ENCODE measurements at regions not wholly inside any gene's neighbourhood (a gene's known extent, or its start where the extent isn't known, plus 50 kb on each side); places are given as distances from the start of the nearest gene placed in this dataset.

DNA sequence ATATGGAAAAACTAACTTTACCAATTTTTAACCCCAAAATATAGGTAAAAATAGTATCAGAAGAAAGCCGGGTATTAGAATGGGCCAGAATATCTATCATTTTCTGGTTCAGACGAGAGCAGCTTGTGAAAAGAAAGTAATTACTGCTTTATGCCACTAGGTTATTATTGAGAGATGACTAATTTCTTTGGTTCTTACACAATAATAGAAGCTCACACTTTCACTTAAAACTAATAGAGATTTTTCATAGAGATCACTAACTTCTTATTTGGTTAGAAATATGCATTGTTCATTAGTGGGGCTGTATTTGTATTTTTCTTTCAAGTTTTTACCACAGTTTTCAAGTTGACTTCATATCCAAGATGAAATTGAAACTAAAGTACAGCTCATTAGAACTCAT lies 1241.2 kb upstream of the FLRT2 start:
- no CpG with 5 or more reads among the region's 2 CpGs for WGBS (ENCODE audit: insufficient coverage)
- ChIA-PET POLR2A (no interaction called here), CTCF (no interaction called here)
- Histone ChIP-seq H3K27me3 (replicated peaks in 1 of 2; ENCODE audit: control insufficient read depth in 2 of 2, extremely low read depth in 1 of 2, insufficient read depth in 2 of 2, low read length in 1 of 2) (no peaks in the 10 kb centered on the region), H3K36me3 (ENCODE audit: control insufficient read depth in 2 of 2, extremely low read depth in 1 of 2, insufficient read depth in 1 of 2, low read length in 1 of 2) (no peaks in the 10 kb centered on the region), H3K9me3 (no peaks in the 10 kb centered on the region), H3K27ac (ENCODE audit: low read length) (no peak overlapping the region), H3K4me3 (ENCODE audit: control insufficient read depth in 1 of 2, extremely low read depth in 1 of 2, low read length in 1 of 2) (no peak overlapping the region), H3K4me1 (ENCODE audit: control insufficient read depth in 1 of 2, extremely low read depth in 1 of 2, insufficient read depth in 2 of 2, low read length in 2 of 2) (no peaks in the 10 kb centered on the region)
- H3K4me1 Mint-ChIP-seq: no peaks in the 10 kb centered on the region
- ATAC-seq (replicated peaks in 1 of 4): no peak
- peaks cover 16 to 20% (median 17%) of the 10 kb centered on the region in 3 donors for H3K9me3 Mint-ChIP-seq
- H3K27ac Mint-ChIP-seq: no peak overlapping the region
- no peaks in the 10 kb centered on the region for H3K27me3 Mint-ChIP-seq
- DNase-seq: no peak
- no peak overlapping the region for H3K4me3 Mint-ChIP-seq
- H3K36me3 Mint-ChIP-seq: no peaks in the 10 kb centered on the region

DNA sequence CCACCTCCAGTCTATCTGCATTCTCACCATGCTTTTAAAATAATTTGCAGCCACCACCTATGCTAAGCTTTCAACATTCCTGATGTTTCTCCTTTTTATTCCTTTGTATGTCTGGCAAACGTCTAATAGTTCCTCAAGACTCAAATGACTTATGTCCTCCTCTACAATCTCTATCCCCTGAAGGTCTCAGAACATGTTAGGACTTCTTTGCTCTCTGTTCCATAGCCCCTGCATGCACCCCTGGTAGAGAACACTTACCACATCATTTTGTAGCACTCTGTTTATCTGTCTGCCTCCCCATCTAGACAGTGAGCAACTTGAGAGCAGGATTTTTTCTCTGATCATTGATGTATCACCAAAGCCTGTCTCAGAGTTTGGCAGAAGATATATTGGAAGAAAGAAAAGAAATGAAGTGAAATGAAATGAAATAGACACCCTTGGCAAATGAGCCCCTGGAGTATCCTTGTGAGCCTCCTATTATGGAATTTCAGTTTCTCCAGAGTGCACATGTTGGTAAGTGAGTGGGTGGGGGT lies 1231.2 kb upstream of the FLRT2 start:
- Mint-ChIP-seq H3K9me3 (peaks cover 4 to 6% (median 5%) of the 10 kb centered on the region in 3 donors), H3K4me3 (no peak overlapping the region), H3K36me3 (no peaks in the 10 kb centered on the region), H3K27me3 (no peaks in the 10 kb centered on the region), H3K27ac (no peak overlapping the region), H3K4me1 (no peaks in the 10 kb centered on the region)
- ChIA-PET CTCF (no interaction called here), POLR2A (no interaction called here)
- Histone ChIP-seq H3K27ac (ENCODE audit: low read length) (no peak overlapping the region), H3K4me1 (ENCODE audit: control insufficient read depth in 1 of 2, extremely low read depth in 1 of 2, insufficient read depth in 2 of 2, low read length in 2 of 2) (no peaks in the 10 kb centered on the region), H3K9me3 (no peaks in the 10 kb centered on the region), H3K27me3 (replicated peaks in 1 of 2; ENCODE audit: control insufficient read depth in 2 of 2, extremely low read depth in 1 of 2, insufficient read depth in 2 of 2, low read length in 1 of 2) (no peaks in the 10 kb centered on the region), H3K36me3 (ENCODE audit: control insufficient read depth in 2 of 2, extremely low read depth in 1 of 2, insufficient read depth in 1 of 2, low read length in 1 of 2) (no peaks in the 10 kb centered on the region), H3K4me3 (ENCODE audit: control insufficient read depth in 1 of 2, extremely low read depth in 1 of 2, low read length in 1 of 2) (no peak overlapping the region)
- WGBS (ENCODE audit: insufficient coverage): 60% methylated on average over 1 of the region's 1 CpG
- ATAC-seq (replicated peaks in 1 of 4): no peak
- DNase-seq: no peak

DNA sequence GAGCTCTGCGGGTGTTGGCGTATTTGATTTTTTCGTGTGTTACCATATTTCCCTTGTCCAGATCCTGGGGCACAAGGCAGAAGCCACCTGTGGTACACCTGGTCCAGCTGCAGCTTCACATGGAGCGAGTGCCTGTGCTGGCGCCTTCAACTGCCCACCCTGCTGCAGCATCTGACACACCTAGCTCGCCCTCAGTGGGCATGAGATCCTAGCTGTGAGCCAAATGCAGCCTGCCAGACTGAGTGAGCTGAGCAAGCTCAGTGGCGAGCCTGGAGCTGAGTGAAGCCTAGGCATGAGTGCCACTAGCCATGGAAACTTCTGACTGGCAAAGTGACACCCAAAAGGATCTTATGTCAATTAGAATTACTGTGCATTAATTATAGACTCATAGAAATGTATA lies 1226.8 kb upstream of the FLRT2 start:
- DNase-seq (no peak), ATAC-seq (replicated peaks in 1 of 4) (no peak)
- H3K4me3 Mint-ChIP-seq: no peak overlapping the region
- H3K4me1 Mint-ChIP-seq: no peaks in the 10 kb centered on the region
- no peak overlapping the region for H3K27ac Mint-ChIP-seq
- Histone ChIP-seq H3K27ac (ENCODE audit: low read length) (no peak overlapping the region), H3K27me3 (replicated peaks in 1 of 2; ENCODE audit: control insufficient read depth in 2 of 2, extremely low read depth in 1 of 2, insufficient read depth in 2 of 2, low read length in 1 of 2) (no peaks in the 10 kb centered on the region), H3K9me3 (peaks cover 2% of the 10 kb centered on the region), H3K4me3 (ENCODE audit: control insufficient read depth in 1 of 2, extremely low read depth in 1 of 2, low read length in 1 of 2) (no peak overlapping the region), H3K4me1 (ENCODE audit: control insufficient read depth in 1 of 2, extremely low read depth in 1 of 2, insufficient read depth in 2 of 2, low read length in 2 of 2) (no peaks in the 10 kb centered on the region), H3K36me3 (ENCODE audit: control insufficient read depth in 2 of 2, extremely low read depth in 1 of 2, insufficient read depth in 1 of 2, low read length in 1 of 2) (no peaks in the 10 kb centered on the region)
- H3K36me3 Mint-ChIP-seq: no peaks in the 10 kb centered on the region
- CTCF ChIA-PET: no interaction called here
- 79% methylated on average over 6 of the region's 7 CpGs for WGBS (ENCODE audit: insufficient coverage)
- no peaks in the 10 kb centered on the region for H3K27me3 Mint-ChIP-seq
- H3K9me3 Mint-ChIP-seq: peaks cover 14 to 29% (median 19%) of the 10 kb centered on the region in 3 donors
- POLR2A ChIA-PET: no interaction called here

DNA sequence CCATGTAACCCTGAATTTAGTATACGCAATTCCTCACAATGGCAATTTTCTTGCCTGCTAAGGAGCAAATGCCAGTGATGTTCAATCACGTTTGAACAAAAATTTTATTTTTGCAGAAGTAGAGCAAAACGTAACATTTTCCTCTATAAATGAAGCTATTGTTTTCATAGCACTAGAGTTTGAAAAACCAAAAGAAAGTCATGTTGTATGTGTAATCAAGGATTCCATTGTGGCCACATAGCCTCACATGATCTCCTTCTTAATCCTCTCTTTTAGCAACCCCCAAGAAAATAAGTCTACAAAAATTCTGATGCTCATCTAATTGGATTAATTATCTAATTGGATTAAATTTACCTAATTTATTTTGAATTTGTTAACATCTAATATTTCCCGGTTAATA lies 1217.4 kb upstream of the FLRT2 start:
- Mint-ChIP-seq H3K36me3 (no peaks in the 10 kb centered on the region), H3K27ac (no peak overlapping the region), H3K9me3 (peaks cover 15 to 44% (median 24%) of the 10 kb centered on the region in 3 donors), H3K4me1 (no peaks in the 10 kb centered on the region), H3K27me3 (no peaks in the 10 kb centered on the region), H3K4me3 (no peak overlapping the region)
- no CpG with 5 or more reads among the region's 4 CpGs for WGBS (ENCODE audit: insufficient coverage)
- DNase-seq: no peak
- CTCF ChIA-PET: no interaction called here
- Histone ChIP-seq H3K4me3 (ENCODE audit: control insufficient read depth in 1 of 2, extremely low read depth in 1 of 2, low read length in 1 of 2) (no peak overlapping the region), H3K4me1 (ENCODE audit: control insufficient read depth in 1 of 2, extremely low read depth in 1 of 2, insufficient read depth in 2 of 2, low read length in 2 of 2) (no peaks in the 10 kb centered on the region), H3K27ac (ENCODE audit: low read length) (no peak overlapping the region), H3K27me3 (replicated peaks in 1 of 2; ENCODE audit: control insufficient read depth in 2 of 2, extremely low read depth in 1 of 2, insufficient read depth in 2 of 2, low read length in 1 of 2) (no peaks in the 10 kb centered on the region), H3K36me3 (ENCODE audit: control insufficient read depth in 2 of 2, extremely low read depth in 1 of 2, insufficient read depth in 1 of 2, low read length in 1 of 2) (no peaks in the 10 kb centered on the region), H3K9me3 (no peaks in the 10 kb centered on the region)
- POLR2A ChIA-PET: no interaction called here
- no peak for ATAC-seq (replicated peaks in 1 of 4)

DNA sequence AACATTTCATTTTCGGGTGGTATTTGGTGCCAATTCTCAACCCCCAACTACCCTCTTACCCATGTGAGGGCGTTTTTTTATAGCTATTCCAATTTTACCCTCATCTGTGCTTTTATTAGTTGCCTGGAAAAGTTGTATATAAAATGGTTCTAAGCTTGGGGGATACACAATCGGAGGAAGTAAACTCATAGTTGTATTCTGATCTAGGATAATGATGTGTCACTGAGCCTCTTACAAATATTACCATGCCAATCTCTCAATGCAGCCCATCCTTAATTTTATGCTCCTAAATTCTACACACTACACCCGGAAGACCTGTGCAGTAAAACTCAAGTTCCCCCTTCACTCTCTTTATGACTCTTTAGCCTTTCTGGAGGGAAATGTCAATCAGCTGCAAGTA lies 1206.5 kb upstream of the FLRT2 start:
- Mint-ChIP-seq H3K4me3 (no peak overlapping the region), H3K9me3 (peaks cover 13 to 23% (median 15%) of the 10 kb centered on the region in 3 donors), H3K36me3 (no peaks in the 10 kb centered on the region), H3K27me3 (no peaks in the 10 kb centered on the region), H3K27ac (no peak overlapping the region), H3K4me1 (no peaks in the 10 kb centered on the region)
- ATAC-seq (replicated peaks in 1 of 4): no peak
- Histone ChIP-seq H3K9me3 (no peaks in the 10 kb centered on the region), H3K4me1 (ENCODE audit: control insufficient read depth in 1 of 2, extremely low read depth in 1 of 2, insufficient read depth in 2 of 2, low read length in 2 of 2) (no peaks in the 10 kb centered on the region), H3K36me3 (ENCODE audit: control insufficient read depth in 2 of 2, extremely low read depth in 1 of 2, insufficient read depth in 1 of 2, low read length in 1 of 2) (no peaks in the 10 kb centered on the region), H3K4me3 (ENCODE audit: control insufficient read depth in 1 of 2, extremely low read depth in 1 of 2, low read length in 1 of 2) (no peak overlapping the region), H3K27ac (ENCODE audit: low read length) (no peak overlapping the region), H3K27me3 (replicated peaks in 1 of 2; ENCODE audit: control insufficient read depth in 2 of 2, extremely low read depth in 1 of 2, insufficient read depth in 2 of 2, low read length in 1 of 2) (no peaks in the 10 kb centered on the region)
- DNase-seq: no peak
- CTCF ChIA-PET: no interaction called here
- WGBS (ENCODE audit: insufficient coverage): no CpG with 5 or more reads among the region's 4 CpGs
- POLR2A ChIA-PET: no interaction called here

DNA sequence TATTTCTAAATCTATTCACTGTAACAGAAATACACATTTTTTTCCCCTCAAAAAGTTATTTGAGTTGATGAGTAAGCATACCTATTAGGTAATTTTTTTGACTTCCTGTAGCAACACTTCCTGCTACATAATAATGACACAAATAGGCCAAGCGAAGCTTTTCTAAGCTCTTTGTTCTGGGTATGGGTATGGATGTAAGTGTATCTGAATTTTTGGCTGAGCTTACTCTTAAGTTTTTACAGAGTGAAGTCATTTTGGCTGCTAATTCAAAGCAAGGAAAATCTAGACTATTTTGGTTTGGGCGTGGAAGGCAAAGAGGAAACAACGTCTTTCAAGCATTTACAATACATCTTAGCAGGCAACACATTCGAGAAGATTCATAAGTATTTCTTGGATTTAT lies 1206.0 kb upstream of the FLRT2 start:
- no CpG with 5 or more reads among the region's 4 CpGs for WGBS (ENCODE audit: insufficient coverage)
- no peaks in the 10 kb centered on the region for H3K36me3 Mint-ChIP-seq
- no peak overlapping the region for H3K27ac ChIP-seq (ENCODE audit: low read length)

DNA sequence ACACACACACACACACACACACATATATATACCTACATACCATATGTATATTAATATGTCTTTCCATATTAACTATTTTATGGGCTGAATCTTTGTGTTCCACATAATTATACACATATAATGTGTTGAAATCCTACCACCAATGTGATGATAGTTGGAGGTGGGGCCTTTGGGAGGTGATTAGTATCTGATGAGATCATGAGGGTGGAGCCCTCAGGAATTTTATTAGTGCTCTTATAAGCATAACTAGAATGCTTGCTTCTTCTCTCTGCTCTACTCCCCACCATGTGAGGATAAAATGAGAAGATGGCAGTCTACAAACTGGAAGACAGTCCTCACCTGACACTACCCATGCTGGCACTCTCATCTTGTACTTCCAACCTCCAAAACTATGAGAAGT lies 1193.5 kb upstream of the FLRT2 start:
- no peaks in the 10 kb centered on the region for H3K4me1 ChIP-seq (ENCODE audit: control insufficient read depth in 1 of 2, extremely low read depth in 1 of 2, insufficient read depth in 2 of 2, low read length in 2 of 2)
- H3K27me3 Mint-ChIP-seq: no peaks in the 10 kb centered on the region
- H3K27ac Mint-ChIP-seq: no peak overlapping the region

More for the DNA sequence above, 1206.0 kb upstream of the FLRT2 start:
- ChIA-PET POLR2A (no interaction called here), CTCF (interaction anchor here in 1 of 2 donors (0.6 kb wide), 1 partner anchor 24 kb away, joined by 3 read pairs; no protein-coding TSS in a partner anchor)
- Histone ChIP-seq H3K36me3 (ENCODE audit: control insufficient read depth in 2 of 2, extremely low read depth in 1 of 2, insufficient read depth in 1 of 2, low read length in 1 of 2) (no peaks in the 10 kb centered on the region), H3K27me3 (replicated peaks in 1 of 2; ENCODE audit: control insufficient read depth in 2 of 2, extremely low read depth in 1 of 2, insufficient read depth in 2 of 2, low read length in 1 of 2) (no peaks in the 10 kb centered on the region), H3K4me3 (ENCODE audit: control insufficient read depth in 1 of 2, extremely low read depth in 1 of 2, low read length in 1 of 2) (no peak overlapping the region), H3K4me1 (ENCODE audit: control insufficient read depth in 1 of 2, extremely low read depth in 1 of 2, insufficient read depth in 2 of 2, low read length in 2 of 2) (no peaks in the 10 kb centered on the region), H3K9me3 (no peaks in the 10 kb centered on the region)
- Mint-ChIP-seq H3K9me3 (peaks cover 14 to 22% (median 15%) of the 10 kb centered on the region in 3 donors), H3K27me3 (no peaks in the 10 kb centered on the region), H3K27ac (no peak overlapping the region), H3K4me3 (no peak overlapping the region), H3K4me1 (no peaks in the 10 kb centered on the region)
- DNase-seq (no peak), ATAC-seq (replicated peaks in 1 of 4) (no peak)

More for the DNA sequence above, 1193.5 kb upstream of the FLRT2 start:
- no peak for DNase-seq
- no peaks in the 10 kb centered on the region for H3K27me3 ChIP-seq (replicated peaks in 1 of 2; ENCODE audit: control insufficient read depth in 2 of 2, extremely low read depth in 1 of 2, insufficient read depth in 2 of 2, low read length in 1 of 2)
- CTCF ChIA-PET: no interaction called here
- POLR2A ChIA-PET: no interaction called here
- H3K4me3 ChIP-seq (ENCODE audit: control insufficient read depth in 1 of 2, extremely low read depth in 1 of 2, low read length in 1 of 2): no peak overlapping the region
- no peaks in the 10 kb centered on the region for H3K36me3 ChIP-seq (ENCODE audit: control insufficient read depth in 2 of 2, extremely low read depth in 1 of 2, insufficient read depth in 1 of 2, low read length in 1 of 2)
- Mint-ChIP-seq H3K9me3 (peaks cover 15 to 28% (median 19%) of the 10 kb centered on the region in 3 donors), H3K4me3 (no peak overlapping the region), H3K36me3 (no peaks in the 10 kb centered on the region), H3K4me1 (no peaks in the 10 kb centered on the region)
- ATAC-seq (replicated peaks in 1 of 4): no peak
- H3K27ac ChIP-seq (ENCODE audit: low read length): no peak overlapping the region
- H3K9me3 ChIP-seq: no peaks in the 10 kb centered on the region
